Neural cell (in vitro differentiated cells): ENCODE measurements at regions not wholly inside any gene's neighbourhood (a gene's known extent, or its start where the extent isn't known, plus 50 kb on each side); places are given as distances from the start of the nearest gene placed in this dataset.

Experiments used
- H2AFZ ChIP-seq: fragments of 200-600, 300-800 bp; sonication (generic), shearing (Covaris generic); 2 replicates; pipeline ENCODE4 v1.6.0; 2014; ENCODE audit warnings: low read depth, mild to moderate bottlenecking, antibody characterized with exemption, low read length, moderate library complexity
- H3F3A ChIP-seq: fragments of 200-600 bp; shearing (Covaris generic); 2 replicates; pipeline ENCODE4 v1.6.1; 2016; ENCODE audit warnings: mild to moderate bottlenecking, moderate library complexity, mixed read lengths, antibody characterized with exemption, low read length; ENCODE audit not compliant: insufficient read depth, poor library complexity, severe bottlenecking
- H3K27ac ChIP-seq: fragments of 200-600, 300-800 bp; sonication (generic), shearing (Covaris generic); 2 replicates; pipeline ENCODE4 v1.5.1; 2014; ENCODE audit warnings: mild to moderate bottlenecking, low read length, moderate library complexity
- H3K27me3 ChIP-seq: fragments of 300-800, 200-600 bp; sonication (generic), shearing (Covaris generic); 2 replicates; pipeline ENCODE4 v1.6.0; 2014; ENCODE audit warnings: mild to moderate bottlenecking, low read depth, low read length, moderate library complexity; ENCODE audit not compliant: insufficient read depth
- H3K36me3 ChIP-seq: fragments of 300-800, 200-600 bp; sonication (generic), shearing (Covaris generic); 2 replicates; pipeline ENCODE4 v1.5.1; 2014; ENCODE audit warnings: mild to moderate bottlenecking, antibody characterized with exemption, low read length, moderate library complexity; ENCODE audit not compliant: insufficient read depth
- H3K4me2 ChIP-seq: fragments of 300-800, 200-600 bp; sonication (generic), shearing (Covaris generic); 2 replicates; pipeline ENCODE4 v1.6.0; 2014; ENCODE audit warnings: mild to moderate bottlenecking, low read length
- H3K4me3 ChIP-seq: fragments of 300-800, 200-600 bp; sonication (generic), shearing (Covaris generic); 2 replicates; pipeline ENCODE4 v1.5.1; 2014; ENCODE audit warnings: mild to moderate bottlenecking, low read length, moderate library complexity
- H3K79me2 ChIP-seq: fragments of 200-600 bp; shearing (Covaris generic); replicated peaks from 2 replicates; pipeline ENCODE4 v1.6.0; 2014; ENCODE audit warnings: mild to moderate bottlenecking, low read length, moderate library complexity; ENCODE audit not compliant: insufficient read depth
- H3K9ac ChIP-seq: fragments of 300-800, 200-600 bp; sonication (generic), shearing (Covaris generic); 2 replicates; pipeline ENCODE4 v1.6.1; 2016; ENCODE audit warnings: mild to moderate bottlenecking, low read length, mixed read lengths
- H3K9me2 ChIP-seq: fragments of 200-600 bp; shearing (Covaris generic); 2 replicates; pipeline ENCODE4 v1.6.1; 2016; ENCODE audit warnings: mild to moderate bottlenecking, low read length, mixed read lengths; ENCODE audit not compliant: insufficient read depth
- H3K9me3 ChIP-seq: fragments of 200-600, 300-800 bp; sonication (generic), shearing (Covaris generic); 2 replicates; pipeline ENCODE4 v1.6.1; 2016; ENCODE audit warnings: mild to moderate bottlenecking, mixed run types, low read length, moderate library complexity, mixed read lengths
- H4K20me1 ChIP-seq: fragments of 200-600 bp; shearing (Covaris generic); 2 replicates; pipeline ENCODE4 v1.6.1; 2016; ENCODE audit warnings: mild to moderate bottlenecking, mixed run types; ENCODE audit not compliant: insufficient read depth
- CTCF ChIP-seq: fragments of 450-650 bp; IDR thresholded peaks from 2 replicates; pipeline ENCODE4 v1.5.1; 2014; ENCODE audit warnings: antibody characterized with exemption, mild to moderate bottlenecking, moderate library complexity; ENCODE audit not compliant: poor library complexity, severe bottlenecking
- EP300 ChIP-seq: fragments of 450-650 bp; conservative IDR thresholded peaks from 2 replicates; pipeline ENCODE4 v1.6.1; 2014; ENCODE audit warnings: antibody characterized with exemption, mild to moderate bottlenecking, moderate library complexity; ENCODE audit not compliant: poor library complexity, severe bottlenecking
- EZH2 ChIP-seq: fragments of 200-600, 300-800 bp; shearing (Covaris generic), sonication (generic); IDR thresholded peaks from 2 replicates; pipeline ENCODE4 v1.6.1; 2014; ENCODE audit warnings: antibody characterized with exemption, low read length, borderline replicate concordance, mild to moderate bottlenecking; ENCODE audit not compliant: insufficient read depth, poor library complexity, severe bottlenecking
- MXI1 ChIP-seq: fragments of 450-650 bp; conservative IDR thresholded peaks from 2 replicates; pipeline ENCODE4 v1.6.1; 2014; ENCODE audit warnings: antibody characterized with exemption, mild to moderate bottlenecking; ENCODE audit not compliant: poor library complexity, severe bottlenecking
- POLR2AphosphoS5 ChIP-seq: IDR thresholded peaks from 2 replicates; pipeline ENCODE4 v1.6.1; 2012
- RAD21 ChIP-seq: fragments of 450-650 bp; conservative IDR thresholded peaks from 2 replicates; pipeline ENCODE4 v1.6.1; 2014; ENCODE audit warnings: antibody characterized with exemption, mild to moderate bottlenecking, moderate library complexity
- REST ChIP-seq: IDR thresholded peaks from 2 replicates; pipeline ENCODE4 v1.6.1; 2012; ENCODE audit warnings: borderline replicate concordance
- SMC3 ChIP-seq: fragments of 450-650 bp; conservative IDR thresholded peaks from 2 replicates; pipeline ENCODE4 v1.6.1; 2014; ENCODE audit warnings: antibody characterized with exemption, mild to moderate bottlenecking, moderate library complexity; ENCODE audit not compliant: poor library complexity
- TAF1 ChIP-seq: IDR thresholded peaks from 2 replicates; pipeline ENCODE4 v1.6.1; 2012; ENCODE audit warnings: low read depth

- no peak overlapping the region for H3K4me2 ChIP-seq
- no peak for TF ChIP-seq REST
- TF ChIP-seq SMC3, result no peak
- no peaks in the 10 kb centered on the region for H3K27me3 ChIP-seq
Measured at GRCh38 chr2:242032780-242033656, 163.5 kb downstream of the RTP5 start.

GRCh38 chr2:242034138-242034537, 164.6 kb downstream of the RTP5 start:
- no peaks in the 10 kb centered on the region for H3K79me2 ChIP-seq
- no peak overlapping the region for H3K9ac ChIP-seq
- H3F3A ChIP-seq, result no peaks in the 10 kb centered on the region
- H2AFZ ChIP-seq, result no peak overlapping the region
- no peak overlapping the region for H3K4me2 ChIP-seq
- no peaks in the 10 kb centered on the region for H3K27me3 ChIP-seq
- no peak for TF ChIP-seq POLR2AphosphoS5
- TF ChIP-seq EZH2, result no peak
- no peak for TF ChIP-seq REST
- TF ChIP-seq SMC3, result no peak
- no peak for TF ChIP-seq TAF1
- TF ChIP-seq RAD21, result no peak
- TF ChIP-seq EP300, result no peak
- TF ChIP-seq CTCF, result no peak
- no peak for TF ChIP-seq MXI1
- H3K9me3 ChIP-seq, result no peaks in the 10 kb centered on the region
- H3K36me3 ChIP-seq, result no peaks in the 10 kb centered on the region
- no peak overlapping the region for H3K27ac ChIP-seq
- no peak overlapping the region for H3K4me3 ChIP-seq
- H3K9me2 ChIP-seq, result no peaks in the 10 kb centered on the region
- no peaks in the 10 kb centered on the region for H4K20me1 ChIP-seq

More at GRCh38 chr2:242032780-242033656, 163.5 kb downstream of the RTP5 start:
- H2AFZ ChIP-seq, result no peak overlapping the region
- H3K27ac ChIP-seq, result no peak overlapping the region
- no peaks in the 10 kb centered on the region for H3K79me2 ChIP-seq
- no peaks in the 10 kb centered on the region for H3K9me3 ChIP-seq
- H3F3A ChIP-seq, result no peaks in the 10 kb centered on the region
- H3K9me2 ChIP-seq, result no peaks in the 10 kb centered on the region
- no peak overlapping the region for H3K4me3 ChIP-seq
- no peaks in the 10 kb centered on the region for H4K20me1 ChIP-seq
- no peak overlapping the region for H3K9ac ChIP-seq
- H3K36me3 ChIP-seq, result no peaks in the 10 kb centered on the region
